ENCODE measurements at regions not wholly inside any gene's neighbourhood (a gene's known extent, or its start where the extent isn't known, plus 50 kb on each side); places are given as distances from the start of the nearest gene placed in this dataset.

DNA sequence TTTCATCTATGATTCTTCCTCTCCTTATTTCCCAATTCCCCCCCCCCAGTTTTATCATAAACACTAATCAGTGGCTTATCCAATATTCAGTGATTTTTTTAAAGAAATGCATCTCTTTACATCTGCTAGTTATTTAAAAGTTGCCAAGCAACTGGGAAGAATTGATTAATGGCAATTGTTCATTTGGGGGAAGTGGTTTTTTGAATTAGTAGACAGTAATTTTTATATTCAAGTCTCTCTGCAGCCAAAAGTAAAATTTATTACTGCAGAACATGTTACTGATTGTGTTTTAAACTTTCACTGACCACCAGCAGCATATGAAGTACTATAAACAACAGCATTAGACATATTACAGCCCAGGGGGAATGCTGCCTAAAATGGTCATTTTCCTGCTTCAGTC is 308.8 kb upstream of the NREP start:
- peaks cover 1% of the 10 kb centered on the region for H3K4me1 Mint-ChIP-seq (ENCODE audit: low read depth, unreplicated experiment)
- no peak for TF ChIP-seq EZH2 (IDR thresholded peaks at IDR 0.05; ENCODE audit: insufficient read depth, low read length)
- TF ChIP-seq, protein P1, sequence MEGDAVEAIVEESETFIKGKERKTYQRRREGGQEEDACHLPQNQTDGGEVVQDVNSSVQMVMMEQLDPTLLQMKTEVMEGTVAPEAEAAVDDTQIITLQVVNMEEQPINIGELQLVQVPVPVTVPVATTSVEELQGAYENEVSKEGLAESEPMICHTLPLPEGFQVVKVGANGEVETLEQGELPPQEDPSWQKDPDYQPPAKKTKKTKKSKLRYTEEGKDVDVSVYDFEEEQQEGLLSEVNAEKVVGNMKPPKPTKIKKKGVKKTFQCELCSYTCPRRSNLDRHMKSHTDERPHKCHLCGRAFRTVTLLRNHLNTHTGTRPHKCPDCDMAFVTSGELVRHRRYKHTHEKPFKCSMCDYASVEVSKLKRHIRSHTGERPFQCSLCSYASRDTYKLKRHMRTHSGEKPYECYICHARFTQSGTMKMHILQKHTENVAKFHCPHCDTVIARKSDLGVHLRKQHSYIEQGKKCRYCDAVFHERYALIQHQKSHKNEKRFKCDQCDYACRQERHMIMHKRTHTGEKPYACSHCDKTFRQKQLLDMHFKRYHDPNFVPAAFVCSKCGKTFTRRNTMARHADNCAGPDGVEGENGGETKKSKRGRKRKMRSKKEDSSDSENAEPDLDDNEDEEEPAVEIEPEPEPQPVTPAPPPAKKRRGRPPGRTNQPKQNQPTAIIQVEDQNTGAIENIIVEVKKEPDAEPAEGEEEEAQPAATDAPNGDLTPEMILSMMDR (IDR thresholded peaks at IDR 0.05; ENCODE audit: insufficient read depth, low read depth, low read length): no peak
- no peaks in the 10 kb centered on the region for H3K27me3 ChIP-seq (ENCODE audit: insufficient read depth, low read length)
- peaks cover 1% of the 10 kb centered on the region for H3K9me3 Mint-ChIP-seq (ENCODE audit: unreplicated experiment)
- no peaks in the 10 kb centered on the region for H3K79me2 ChIP-seq (ENCODE audit: insufficient read depth, low read length)
- peaks cover 3% of the 10 kb centered on the region for H3K27me3 Mint-ChIP-seq (ENCODE audit: low read depth, unreplicated experiment)
- H4K20me1 ChIP-seq (ENCODE audit: insufficient read depth, low read length): no peaks in the 10 kb centered on the region
- no peak overlapping the region for H3K27ac Mint-ChIP-seq (ENCODE audit: unreplicated experiment)
- no peak overlapping the region for H3K9ac ChIP-seq (ENCODE audit: low read length)
- H3K9me3 ChIP-seq (ENCODE audit: insufficient read depth, low read depth, low read length): no peaks in the 10 kb centered on the region
- no peaks in the 10 kb centered on the region for H3K36me3 Mint-ChIP-seq (ENCODE audit: low read depth, unreplicated experiment)
- H3K4me2 ChIP-seq (ENCODE audit: low read length): no peak overlapping the region
- H3K4me3 Mint-ChIP-seq (ENCODE audit: unreplicated experiment): no peak overlapping the region
- no peaks in the 10 kb centered on the region for H3K36me3 ChIP-seq (ENCODE audit: insufficient read depth, low read length)
- H3K4me3 ChIP-seq (ENCODE audit: insufficient read depth, low read depth, low read length): no peak overlapping the region
- no peaks in the 10 kb centered on the region for H3K4me1 ChIP-seq (ENCODE audit: insufficient read depth, low read length)
- DNase-seq (ENCODE audit: low read depth) (no peak), FAIRE-seq (no peak)
- H2AFZ ChIP-seq (ENCODE audit: low read depth, low read length): no peak overlapping the region
- H3K27ac ChIP-seq (ENCODE audit: low read depth, low read length): no peak overlapping the region

DNA sequence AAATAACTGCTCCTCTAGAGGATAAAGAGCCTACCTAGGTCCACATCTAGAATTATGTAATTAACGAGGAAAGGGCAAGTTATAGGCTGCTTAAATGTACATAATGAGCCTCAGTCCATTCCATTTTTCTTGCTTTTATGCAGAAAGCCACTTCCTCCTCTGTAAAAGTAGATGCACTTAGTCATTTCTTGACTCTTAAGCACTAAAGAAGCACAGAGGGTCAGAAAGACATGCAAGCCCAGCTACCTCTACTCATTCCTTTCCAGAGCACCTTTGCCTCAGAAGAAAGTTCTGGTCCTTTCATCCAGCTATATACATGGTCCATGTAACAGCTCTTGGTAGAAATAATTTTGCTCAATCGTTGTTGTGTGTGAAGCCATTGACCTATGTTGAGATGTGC is 308.0 kb upstream of the NREP start:
- no peaks in the 10 kb centered on the region for H4K20me1 ChIP-seq (ENCODE audit: insufficient read depth, low read length)
- Mint-ChIP-seq H3K4me1 (ENCODE audit: low read depth, unreplicated experiment) (peaks cover 1% of the 10 kb centered on the region), H3K27me3 (ENCODE audit: low read depth, unreplicated experiment) (no peaks in the 10 kb centered on the region), H3K9me3 (ENCODE audit: unreplicated experiment) (peaks cover under 1% of the 10 kb centered on the region), H3K27ac (ENCODE audit: unreplicated experiment) (no peak overlapping the region), H3K4me3 (ENCODE audit: unreplicated experiment) (no peak overlapping the region), H3K36me3 (ENCODE audit: low read depth, unreplicated experiment) (no peaks in the 10 kb centered on the region)
- no peak overlapping the region for H3K4me3 ChIP-seq (ENCODE audit: insufficient read depth, low read depth, low read length)
- H3K4me2 ChIP-seq (ENCODE audit: low read length): no peak overlapping the region
- FAIRE-seq (no peak), DNase-seq (ENCODE audit: low read depth) (no peak)
- no peaks in the 10 kb centered on the region for H3K4me1 ChIP-seq (ENCODE audit: insufficient read depth, low read length)
- no peak overlapping the region for H3K9ac ChIP-seq (ENCODE audit: low read length)
- TF ChIP-seq, protein P1 (IDR thresholded peaks at IDR 0.05; ENCODE audit: insufficient read depth, low read depth, low read length): no peak
- TF ChIP-seq EZH2 (IDR thresholded peaks at IDR 0.05; ENCODE audit: insufficient read depth, low read length): no peak
- H3K9me3 ChIP-seq (ENCODE audit: insufficient read depth, low read depth, low read length): no peaks in the 10 kb centered on the region
- H3K27ac ChIP-seq (ENCODE audit: low read depth, low read length): no peak overlapping the region
- H3K27me3 ChIP-seq (ENCODE audit: insufficient read depth, low read length): no peaks in the 10 kb centered on the region
- H3K36me3 ChIP-seq (ENCODE audit: insufficient read depth, low read length): no peaks in the 10 kb centered on the region
- no peaks in the 10 kb centered on the region for H3K79me2 ChIP-seq (ENCODE audit: insufficient read depth, low read length)
- no peak overlapping the region for H2AFZ ChIP-seq (ENCODE audit: low read depth, low read length)

GRCh38 chr5:112064271-112064701 is 307.3 kb upstream of the NREP start:
- Histone ChIP-seq H3K27me3 (ENCODE audit: insufficient read depth, low read length) (no peaks in the 10 kb centered on the region), H3K9me3 (ENCODE audit: insufficient read depth, low read depth, low read length) (no peaks in the 10 kb centered on the region), H3K27ac (ENCODE audit: low read depth, low read length) (no peak overlapping the region), H4K20me1 (ENCODE audit: insufficient read depth, low read length) (no peaks in the 10 kb centered on the region), H3K79me2 (ENCODE audit: insufficient read depth, low read length) (no peaks in the 10 kb centered on the region), H3K4me1 (ENCODE audit: insufficient read depth, low read length) (no peaks in the 10 kb centered on the region), H3K4me3 (ENCODE audit: insufficient read depth, low read depth, low read length) (no peak overlapping the region), H3K4me2 (ENCODE audit: low read length) (no peak overlapping the region), H2AFZ (ENCODE audit: low read depth, low read length) (no peak overlapping the region), H3K36me3 (ENCODE audit: insufficient read depth, low read length) (no peaks in the 10 kb centered on the region), H3K9ac (ENCODE audit: low read length) (no peak overlapping the region)
- Mint-ChIP-seq H3K4me3 (ENCODE audit: unreplicated experiment) (no peak overlapping the region), H3K27me3 (ENCODE audit: low read depth, unreplicated experiment) (no peaks in the 10 kb centered on the region), H3K36me3 (ENCODE audit: low read depth, unreplicated experiment) (no peaks in the 10 kb centered on the region), H3K9me3 (ENCODE audit: unreplicated experiment) (no peaks in the 10 kb centered on the region), H3K4me1 (ENCODE audit: low read depth, unreplicated experiment) (peaks cover 1% of the 10 kb centered on the region), H3K27ac (ENCODE audit: unreplicated experiment) (no peak overlapping the region)
- no peak for DNase-seq (ENCODE audit: low read depth)
- no peak for FAIRE-seq
- no peak for TF ChIP-seq EZH2 (IDR thresholded peaks at IDR 0.05; ENCODE audit: insufficient read depth, low read length)
- TF ChIP-seq, protein P1 (IDR thresholded peaks at IDR 0.05; ENCODE audit: insufficient read depth, low read depth, low read length): no peak

Data from astrocyte (in vitro differentiated cells and primary cell).